HG02759 (cell line): ENCODE measurements at regions not wholly inside any gene's neighbourhood (a gene's known extent, or its start where the extent isn't known, plus 50 kb on each side); places are given as distances from the start of the nearest gene placed in this dataset.

Experiments used
- ATAC-seq: cut with Tn5 transposase; IDR thresholded peaks from one replicate; pipeline ENCODE4 v1.9.1; 2021; ENCODE audit warnings: mild to moderate bottlenecking, moderate library complexity; ENCODE audit not compliant: unreplicated experiment

DNA sequence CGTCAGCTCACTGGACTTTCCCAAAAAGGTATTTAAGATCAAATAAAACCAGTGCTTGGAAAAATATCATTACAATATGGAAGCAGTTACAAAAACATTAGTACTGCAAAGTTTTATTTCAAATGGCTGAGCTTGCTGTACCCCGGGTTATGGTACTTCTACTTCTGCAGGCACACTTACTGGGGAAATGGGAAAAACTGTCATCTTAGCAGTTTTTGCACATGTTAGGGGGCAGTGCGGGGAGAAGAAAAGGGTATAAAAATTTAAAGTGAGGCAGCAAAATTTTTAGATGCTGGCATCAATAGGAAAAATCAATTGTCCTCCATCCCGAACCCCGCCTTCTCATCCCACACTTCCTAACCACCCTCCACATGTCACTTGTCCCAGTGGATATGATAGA is 133.4 kb downstream of the ATG4C start:
- ATAC-seq, result no peak

DNA sequence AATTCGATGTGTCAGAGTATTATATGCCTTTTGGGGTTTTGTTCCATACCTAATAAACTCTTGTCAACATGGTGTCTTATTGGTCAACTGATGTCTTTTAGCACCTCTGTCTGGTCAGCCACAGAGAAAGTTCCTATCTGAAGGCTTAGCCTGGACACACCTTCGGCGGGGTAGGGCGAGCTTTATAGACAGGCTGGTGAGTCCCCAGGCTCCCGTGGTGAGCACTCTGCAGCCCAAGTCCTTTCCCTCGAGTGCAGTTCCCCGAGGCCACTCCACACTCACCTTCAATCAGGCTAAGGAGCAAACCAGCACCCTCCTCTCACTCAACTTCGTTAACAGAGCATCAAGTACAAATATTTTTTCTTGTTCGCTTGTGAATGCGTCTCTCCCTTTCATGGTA is 133.9 kb downstream of the ATG4C start:
- ATAC-seq, result no peak

DNA sequence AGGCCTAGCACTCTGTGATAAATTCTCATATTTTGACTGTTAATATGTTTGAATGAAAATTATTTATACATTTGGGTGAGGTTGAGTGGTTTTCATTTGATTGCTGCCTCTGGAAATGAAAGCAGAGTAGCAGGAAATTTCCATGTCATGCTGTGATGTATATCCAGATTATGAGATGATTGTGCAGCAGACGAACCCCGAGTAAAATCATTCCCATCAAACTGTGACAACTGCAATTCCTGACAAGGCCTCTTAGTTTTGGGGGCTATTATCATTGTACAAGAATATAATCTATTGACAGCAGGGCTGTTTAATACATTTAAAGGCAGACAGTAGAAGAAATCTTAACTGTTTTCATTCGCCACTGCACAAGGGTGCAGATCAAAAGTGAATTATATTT is 134.8 kb downstream of the ATG4C start:
- no peak for ATAC-seq

DNA sequence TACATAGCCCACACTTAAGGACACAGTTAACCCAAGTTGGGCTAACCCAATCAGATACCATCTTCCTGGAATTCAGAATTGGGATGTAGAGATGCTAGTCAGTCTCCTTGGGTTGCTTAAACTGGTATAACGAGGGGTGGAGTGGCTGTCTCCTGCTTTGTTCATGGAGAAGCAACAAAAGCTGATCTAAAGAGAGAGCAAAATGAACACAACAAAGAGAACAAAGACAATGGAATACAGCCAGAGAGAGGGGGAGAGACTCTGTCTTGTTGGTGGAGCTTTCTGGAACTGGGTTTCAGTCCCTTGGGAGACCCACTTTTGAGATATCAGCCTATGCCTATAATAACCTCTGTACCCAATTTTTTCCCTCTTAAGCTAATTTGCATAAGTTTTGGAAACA is 138.1 kb downstream of the ATG4C start:
- no peak for ATAC-seq

DNA sequence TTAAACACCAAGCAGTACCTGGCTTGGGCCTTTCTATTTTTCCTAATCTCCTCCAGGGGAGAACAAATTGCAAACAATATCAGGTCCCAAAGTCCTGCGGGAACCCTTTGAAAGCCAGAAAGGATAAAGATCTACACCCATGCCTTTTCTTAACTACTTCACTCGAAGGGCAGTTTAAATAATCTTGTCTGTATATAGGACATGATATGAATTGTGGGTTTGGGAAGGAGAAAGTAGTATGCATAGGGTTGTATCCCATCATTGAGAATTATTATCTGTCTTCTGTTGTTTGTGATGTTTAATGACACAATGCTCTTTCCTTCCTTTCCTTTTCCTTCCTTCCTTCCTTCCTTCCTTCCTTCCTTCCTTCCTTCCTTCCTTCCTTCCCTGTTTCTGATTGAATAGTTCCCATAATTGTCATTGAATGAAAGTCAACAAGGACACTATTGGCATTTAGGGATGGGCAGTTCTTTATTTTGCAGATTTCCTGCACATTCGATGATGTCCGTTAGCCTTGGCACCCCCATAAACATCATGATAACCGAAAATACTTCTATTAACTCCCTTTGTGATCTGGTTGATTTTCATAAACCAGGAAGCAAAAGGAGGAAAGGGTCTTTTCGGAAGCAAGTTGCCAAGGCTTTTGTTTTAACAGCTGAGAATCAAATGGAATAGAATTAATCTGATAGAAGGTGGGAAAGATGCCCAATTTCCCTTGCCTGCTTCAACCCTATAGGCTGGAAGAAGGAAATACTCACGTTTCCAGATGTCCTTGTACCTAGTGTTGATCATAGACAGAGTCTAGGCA is 141.3 kb downstream of the ATG4C start:
- ATAC-seq, result no peak

DNA sequence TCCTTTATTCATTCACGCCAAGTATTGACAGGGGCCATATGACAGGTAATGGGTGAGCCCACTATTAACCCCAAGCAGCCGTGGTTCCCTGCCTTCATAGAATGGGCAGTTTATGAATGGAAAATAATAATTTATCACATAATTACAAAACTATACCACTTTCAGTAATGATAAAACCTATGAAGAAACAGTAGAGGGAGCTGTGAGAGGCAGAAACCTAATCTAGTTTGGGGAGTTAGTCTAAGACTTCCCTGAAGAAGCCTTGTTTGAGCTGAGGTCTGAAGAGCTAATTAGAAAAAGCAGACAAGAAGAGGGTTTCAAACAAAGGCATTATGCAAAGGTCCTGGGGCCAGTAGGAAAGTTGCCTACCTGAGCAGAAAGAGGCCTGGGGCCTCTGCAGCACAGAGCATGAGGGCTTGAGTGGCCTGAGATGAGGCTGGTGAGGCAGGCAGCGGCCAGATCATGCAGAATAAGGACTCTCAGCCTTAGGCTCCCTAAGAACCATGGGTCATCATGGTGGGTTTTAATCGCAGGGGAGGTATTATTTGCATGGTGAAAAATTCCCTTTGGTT is 142.8 kb downstream of the ATG4C start:
- no peak for ATAC-seq

DNA sequence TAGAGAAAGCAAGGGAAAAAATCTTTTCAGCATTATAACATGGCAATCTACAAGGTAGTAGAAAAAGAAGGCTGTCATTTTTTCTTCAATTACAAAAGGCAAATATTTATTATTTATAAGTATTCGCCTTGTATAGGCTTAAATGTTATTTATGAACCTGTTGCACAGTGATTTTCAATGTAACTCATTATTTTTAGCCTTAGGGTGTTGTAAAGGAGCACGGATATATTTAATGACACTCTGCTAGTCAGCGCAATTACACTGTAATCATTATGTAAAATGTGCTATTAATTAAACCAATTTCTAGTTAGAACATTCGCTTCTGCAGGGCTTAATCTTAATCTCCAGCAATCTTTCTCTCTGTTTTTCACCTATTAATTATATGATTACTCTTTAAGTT is 145.0 kb downstream of the ATG4C start:
- ATAC-seq, result no peak

DNA sequence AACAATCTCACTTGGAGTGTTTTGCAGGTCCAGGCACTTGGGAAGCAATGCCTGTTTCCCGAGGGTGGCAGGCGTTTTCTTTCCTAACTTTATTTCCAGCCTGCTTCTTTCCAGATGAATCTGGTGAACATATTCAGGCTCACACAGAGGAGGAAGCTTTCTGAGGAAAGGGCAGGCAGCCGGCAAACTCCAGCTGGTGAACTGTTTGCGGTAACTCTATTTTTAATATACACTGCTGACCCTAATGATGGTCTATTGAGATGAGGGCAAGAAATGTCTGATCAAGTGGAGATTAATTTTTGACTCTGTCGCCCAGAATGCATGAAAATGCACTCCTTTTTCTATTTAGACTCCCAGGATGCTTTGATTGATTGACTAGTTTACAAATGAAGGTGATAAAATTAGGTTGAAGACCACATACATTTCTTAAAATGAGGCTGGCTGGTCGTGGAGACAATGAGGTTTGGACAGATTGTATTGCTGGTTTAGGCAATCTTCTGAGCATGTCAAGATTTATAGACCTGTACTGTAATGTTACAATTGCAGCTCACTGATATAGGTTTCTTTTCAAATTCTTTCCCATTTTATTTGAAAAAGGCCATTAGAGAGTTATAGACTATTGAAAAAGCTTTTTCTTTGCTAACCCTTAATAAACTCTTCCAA is 153.8 kb downstream of the ATG4C start:
- no peak for ATAC-seq

DNA sequence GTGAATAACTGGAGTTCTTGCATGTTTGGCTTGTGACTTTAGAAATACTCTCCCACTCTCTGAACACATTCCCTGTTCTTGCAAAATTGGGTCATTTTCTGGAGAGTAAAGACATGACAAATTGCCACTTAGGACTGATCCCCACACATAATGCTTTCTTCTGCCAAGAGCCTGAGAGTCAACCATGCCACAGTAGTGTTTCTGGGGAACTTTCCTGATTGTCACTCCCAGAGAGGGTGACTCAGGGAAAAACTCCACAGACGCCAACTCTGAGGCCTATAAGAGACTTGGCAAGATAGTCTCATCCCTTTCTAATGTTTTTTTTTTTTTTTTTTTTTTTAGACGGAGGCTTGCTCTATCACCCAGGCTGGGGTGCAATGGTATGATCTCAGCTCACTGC is 157.8 kb downstream of the ATG4C start:
- ATAC-seq, result no peak

DNA sequence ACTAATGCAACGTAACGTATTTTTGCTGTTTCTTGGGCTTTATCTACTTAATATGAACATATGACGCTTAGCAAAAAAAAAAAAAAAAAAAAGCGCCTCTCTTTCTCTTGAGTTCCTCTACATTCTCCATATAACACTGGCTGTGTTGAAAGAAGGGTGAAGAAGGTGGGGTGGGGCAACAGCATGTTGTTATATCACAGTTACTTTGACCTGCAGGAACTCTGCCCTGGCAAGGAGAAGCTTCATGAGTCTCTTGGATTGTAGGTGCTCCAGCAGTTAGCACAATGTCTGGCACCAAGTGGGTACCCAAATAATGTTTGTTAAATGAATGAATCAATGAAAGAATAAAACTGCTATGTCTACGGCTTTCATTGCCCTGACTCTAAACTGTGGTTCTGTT is 162.6 kb downstream of the ATG4C start:
- ATAC-seq, result no peak

DNA sequence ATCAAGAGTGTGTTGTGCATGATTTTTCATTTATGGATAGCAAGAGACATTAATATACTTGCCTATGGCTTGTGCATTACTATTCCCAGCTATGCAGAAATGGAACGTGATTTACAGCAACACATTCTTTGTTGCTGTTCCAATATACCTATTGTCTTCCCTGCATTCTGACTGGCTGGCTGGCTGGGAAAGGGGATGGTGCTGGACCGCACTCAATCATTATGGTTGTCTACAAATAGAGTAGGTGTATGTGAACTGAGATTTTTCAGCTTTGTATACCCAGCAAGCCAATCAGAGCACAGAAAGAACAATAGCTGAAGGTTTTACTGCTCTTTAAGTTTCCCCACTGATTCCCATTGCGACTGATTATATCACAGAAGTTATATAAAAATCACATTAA is 167.5 kb downstream of the ATG4C start:
- ATAC-seq, result no peak

DNA sequence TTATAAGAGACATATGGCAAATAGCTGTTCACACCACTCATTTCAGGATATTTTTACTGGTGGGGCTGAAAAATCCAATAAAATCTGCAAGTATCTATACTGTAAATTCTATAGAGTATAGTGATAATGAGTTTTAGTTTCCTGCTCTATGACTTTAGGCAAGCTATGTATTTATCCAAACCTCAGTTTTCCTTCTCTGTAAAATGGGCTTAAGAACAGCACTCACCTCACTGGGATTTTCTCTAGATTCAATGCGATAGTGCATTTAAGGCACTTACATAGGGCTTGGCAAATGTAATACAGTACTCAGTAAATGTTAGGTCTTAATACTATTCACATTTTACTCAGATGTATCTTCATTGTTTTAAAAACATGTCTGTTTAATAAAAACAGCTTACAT is 168.7 kb downstream of the ATG4C start:
- ATAC-seq, result no peak

DNA sequence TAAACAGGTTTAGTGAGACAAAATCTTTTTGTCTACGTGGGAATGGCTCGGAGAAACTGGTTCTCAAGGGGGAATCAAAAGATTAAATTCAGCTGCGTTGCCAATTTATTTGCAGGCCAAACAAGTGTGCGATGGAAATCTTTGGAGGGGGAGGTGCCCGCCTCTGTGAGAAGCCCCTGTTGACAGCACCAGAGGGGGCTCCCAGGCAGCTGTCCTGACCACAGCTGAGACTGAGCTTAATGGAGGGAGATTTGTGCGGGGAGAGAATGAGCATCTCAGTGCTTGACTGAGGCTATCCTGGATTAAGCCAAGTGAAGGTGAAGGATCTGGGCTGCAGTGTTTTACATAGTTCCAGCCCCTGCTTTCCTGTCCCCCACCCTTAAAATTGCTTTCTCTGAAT is 169.7 kb downstream of the ATG4C start:
- ATAC-seq, result no peak

DNA sequence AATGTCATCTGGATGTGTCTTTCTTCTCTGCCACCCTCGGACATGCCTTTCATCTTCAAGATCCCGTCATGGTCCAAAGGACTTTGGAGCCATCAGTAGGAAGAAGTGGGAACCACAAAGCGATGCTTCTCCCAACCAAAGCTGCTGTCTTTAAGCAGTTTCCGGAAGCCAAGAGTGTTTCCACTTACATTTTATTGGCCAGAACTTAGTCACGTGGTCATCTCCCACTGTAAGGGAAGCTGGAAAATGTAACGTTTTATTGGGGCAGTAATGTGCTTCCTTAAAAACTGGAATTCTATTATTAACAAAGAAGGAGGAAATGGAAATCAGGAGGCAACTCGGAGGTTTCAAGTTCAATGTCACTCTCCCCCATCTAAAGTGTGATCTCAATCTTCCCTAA is 170.8 kb downstream of the ATG4C start:
- ATAC-seq, result no peak

DNA sequence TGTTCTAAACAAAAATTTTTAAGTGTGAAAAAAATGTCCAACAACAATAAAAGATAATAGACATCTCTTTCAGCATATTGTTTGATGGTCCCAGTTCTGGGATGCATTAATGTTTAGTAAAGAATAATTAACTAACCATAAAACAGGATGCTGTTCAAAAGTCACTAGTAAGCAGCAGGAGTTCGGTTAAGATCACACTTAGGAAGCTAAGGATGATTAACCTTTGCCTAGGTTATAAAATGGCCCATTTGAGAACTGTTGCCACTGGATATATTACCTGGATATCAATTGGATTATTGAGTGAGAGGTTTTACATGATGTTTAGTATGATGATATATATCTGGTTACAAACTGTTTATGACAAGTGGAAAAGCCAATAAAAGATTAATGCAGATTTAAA is 171.7 kb downstream of the ATG4C start:
- no peak for ATAC-seq

DNA sequence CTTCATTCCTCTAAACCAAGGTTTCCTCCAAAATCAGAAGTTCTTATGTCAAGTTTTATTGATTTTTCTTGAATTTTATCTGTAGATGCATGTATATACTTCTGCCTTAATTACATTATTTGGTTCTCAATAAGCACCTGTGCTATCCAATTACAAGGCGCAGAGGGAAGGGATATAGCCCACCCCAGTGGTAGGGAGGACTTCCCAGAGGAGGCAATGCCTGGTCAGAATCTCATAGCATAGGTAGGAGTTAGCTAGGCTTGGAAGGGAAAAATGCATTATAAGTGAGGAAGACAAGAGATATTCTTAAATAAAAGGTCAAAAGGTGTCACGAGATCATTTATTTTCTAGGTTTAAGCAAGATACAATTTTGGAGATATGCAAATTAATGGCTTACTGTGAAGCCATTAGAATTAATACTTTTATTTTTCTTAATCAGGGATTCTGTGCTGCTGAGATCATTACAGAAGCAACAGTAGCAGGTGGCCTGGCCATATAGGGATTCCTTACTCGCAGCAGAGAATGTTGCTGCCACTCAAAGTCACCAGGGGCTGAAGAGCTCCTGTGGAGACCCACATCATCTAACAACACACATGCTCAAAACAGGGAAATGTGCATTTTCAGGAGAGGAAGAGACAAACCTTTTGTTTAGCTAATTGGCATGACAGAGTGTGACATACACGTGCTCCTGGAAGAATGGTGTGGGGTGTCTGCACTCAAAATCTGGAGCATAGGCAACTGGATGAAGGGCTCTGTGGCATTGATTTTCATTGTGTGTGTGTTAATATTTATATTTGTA is 178.3 kb downstream of the ATG4C start:
- ATAC-seq, result no peak

DNA sequence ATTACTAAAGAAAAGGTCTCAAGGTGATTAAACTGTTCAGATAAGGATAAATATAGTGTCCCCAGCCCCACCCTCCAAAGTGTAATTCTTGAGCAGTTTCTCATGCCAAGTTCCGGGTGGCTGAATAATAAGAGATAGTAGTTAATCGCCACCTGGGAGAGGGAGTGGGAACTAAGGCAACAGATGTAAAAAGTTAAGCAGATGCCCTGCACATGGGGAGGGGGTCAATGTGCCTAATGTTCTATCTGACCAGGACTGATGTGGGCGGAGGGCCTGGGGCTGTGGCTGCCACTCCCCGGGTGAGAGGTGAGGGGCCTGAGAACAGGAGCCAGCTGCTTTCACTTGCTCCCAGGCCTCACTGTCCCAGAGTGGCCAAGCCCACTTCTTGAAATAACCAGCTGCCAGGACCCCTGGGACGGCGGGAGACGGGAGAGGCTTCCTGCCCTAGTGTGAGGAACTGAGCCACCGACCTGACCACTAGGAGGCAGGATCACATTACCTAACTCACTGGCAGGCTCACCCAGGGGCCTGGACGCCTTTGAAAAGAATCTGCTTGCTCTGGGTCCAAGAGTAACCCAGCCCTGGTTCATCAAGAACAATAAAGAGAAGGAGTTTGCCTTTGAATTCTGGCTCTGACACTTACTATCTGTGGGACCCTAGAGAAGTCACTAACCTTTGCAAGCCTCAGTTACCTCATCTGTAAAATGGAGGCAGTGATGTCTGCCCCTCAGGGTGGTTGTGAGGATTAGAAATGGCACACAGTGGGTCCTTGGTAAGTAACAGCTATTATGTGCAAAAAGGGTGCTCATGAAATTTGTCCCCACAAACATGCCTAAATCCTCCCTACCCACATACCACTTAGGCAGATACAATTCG is 179.2 kb downstream of the ATG4C start:
- ATAC-seq, result peak; percentile 78

DNA sequence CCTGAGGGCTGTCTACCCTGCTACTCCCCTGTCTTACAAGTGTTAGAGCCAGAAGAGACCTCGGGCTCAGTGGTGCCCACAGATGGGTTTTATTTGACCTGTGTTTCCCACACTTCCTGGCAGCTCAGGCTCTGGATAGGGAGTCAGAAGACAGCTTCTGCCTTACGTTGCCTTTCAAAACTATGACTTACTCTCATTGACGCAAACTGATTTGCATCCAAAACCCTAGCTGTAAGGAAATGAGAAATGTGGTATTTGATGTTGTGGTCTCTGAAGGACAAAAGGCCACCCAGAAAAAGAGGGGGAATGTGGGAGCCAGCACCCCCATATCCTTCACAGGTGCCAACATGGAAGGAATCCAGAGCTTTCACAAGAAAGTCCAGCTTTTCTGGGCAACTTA is 180.2 kb downstream of the ATG4C start:
- no peak for ATAC-seq

DNA sequence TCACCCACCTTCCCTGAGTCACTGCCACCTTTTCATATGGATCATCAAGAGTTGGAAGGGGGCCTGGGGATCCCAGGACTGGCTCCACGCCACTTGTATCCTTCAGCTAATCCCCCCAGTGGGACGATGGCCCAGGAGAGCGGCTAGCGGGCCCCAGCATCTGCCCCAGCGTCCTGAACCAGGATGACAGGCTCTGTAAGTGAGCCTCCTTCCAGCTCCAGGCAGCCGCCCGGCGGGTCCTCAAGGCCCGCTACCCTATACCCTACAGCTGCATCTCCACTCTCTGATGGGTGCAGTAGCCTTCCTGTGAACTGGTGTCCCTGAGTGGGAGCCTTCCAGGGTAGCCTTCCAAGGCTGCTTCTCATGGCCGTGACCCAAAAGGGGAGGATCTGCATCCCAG is 183.1 kb downstream of the ATG4C start:
- ATAC-seq, result no peak

DNA sequence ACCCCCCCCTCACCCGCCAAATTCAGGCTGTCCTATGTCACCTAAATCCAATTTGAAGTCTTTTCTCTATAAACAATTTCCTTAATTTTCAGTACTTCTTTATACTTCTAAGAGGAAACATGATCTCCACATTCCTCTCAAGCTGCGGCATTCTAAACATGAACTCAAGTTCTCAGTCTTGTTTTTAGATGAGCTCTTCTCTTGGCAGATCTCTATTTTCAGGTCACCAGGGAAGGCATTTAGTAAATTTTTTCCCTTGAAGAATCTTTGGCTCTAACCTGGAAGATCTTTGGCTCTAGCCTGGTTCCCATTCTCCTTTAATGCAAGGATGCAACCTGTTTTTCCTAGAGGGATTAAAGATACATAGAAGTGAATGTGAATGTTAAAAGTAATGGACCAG is 193.4 kb downstream of the ATG4C start:
- ATAC-seq, result no peak

DNA sequence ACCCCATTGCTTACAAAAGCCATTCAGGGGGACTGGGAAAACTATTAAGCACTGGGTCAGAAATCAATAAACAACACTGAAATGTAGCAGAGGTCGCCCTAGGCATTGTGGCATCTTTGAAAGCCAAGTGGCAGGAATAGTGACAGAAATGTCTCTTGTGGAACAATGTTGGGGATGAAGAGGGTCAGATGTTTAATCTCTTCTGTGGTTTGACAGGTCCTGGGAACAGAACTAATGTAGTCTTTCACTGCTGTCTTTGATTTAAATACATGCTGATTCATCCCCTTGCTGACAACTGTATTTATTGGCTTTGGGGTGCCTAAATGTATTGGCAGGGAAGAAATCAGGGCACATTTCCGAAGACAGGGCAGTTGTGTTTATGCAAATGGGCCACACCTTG is 194.8 kb downstream of the ATG4C start:
- no peak for ATAC-seq
